H1 (cell line): ENCODE measurements at regions not wholly inside any gene's neighbourhood (a gene's known extent, or its start where the extent isn't known, plus 50 kb on each side); places are given as distances from the start of the nearest gene placed in this dataset.

Experiments
- BRCA1 ChIP-seq: IDR thresholded peaks from 2 replicates; pipeline ENCODE4 v1.6.1; 2012; ENCODE audit warnings: low read depth, low read length, improper control_type of control experiment
- CEBPB ChIP-seq: IDR thresholded peaks from 2 replicates; pipeline ENCODE4 v1.6.1; 2012; ENCODE audit warnings: low read depth, low read length
- CHD2 ChIP-seq: IDR thresholded peaks from 2 replicates; pipeline ENCODE4 v1.6.1; 2012; ENCODE audit warnings: low read length, improper control_type of control experiment
- CTCF ChIP-seq, 3 experiments: IDR thresholded peaks; 1 replicate in 2 of 3; 2 replicates in 1 of 3; pipeline versions ENCODE4 v1.5.1 to v1.6.1; 2011; ENCODE audit warnings: low read length in 3 of 3, mild to moderate bottlenecking in 3 of 3, inconsistent platforms in 2 of 3, low read depth in 1 of 3, moderate library complexity in 1 of 3; ENCODE audit not compliant: insufficient read depth in 1 of 3; ENCODE audit errors: control extremely low read depth in 1 of 3
- EP300 ChIP-seq, 2 experiments: IDR thresholded peaks; 1 replicate in 1 of 2; 2 replicates in 1 of 2; pipeline ENCODE4 v1.6.1; 2011 to 2012; ENCODE audit warnings: low read depth in 2 of 2, low read length in 2 of 2, mild to moderate bottlenecking in 2 of 2, borderline replicate concordance in 1 of 2, inconsistent platforms in 1 of 2, moderate library complexity in 1 of 2
- GABPA ChIP-seq: IDR thresholded peaks from 2 replicates; pipeline ENCODE4 v1.6.1; 2011; ENCODE audit warnings: mild to moderate bottlenecking, low read length, moderate library complexity, borderline replicate concordance; ENCODE audit not compliant: insufficient read depth
- HDAC2 ChIP-seq, 2 experiments: fragments of 300-600 bp in 1 of 2; sonication (generic) in 1 of 2; IDR thresholded peaks; 2 replicates each; pipeline ENCODE4 v1.6.1; 2011 to 2012; ENCODE audit warnings: low read depth in 2 of 2, low read length in 2 of 2, mild to moderate bottlenecking in 2 of 2, moderate library complexity in 2 of 2, borderline replicate concordance in 1 of 2, inconsistent platforms in 1 of 2
- HDAC6 ChIP-seq: IDR thresholded peaks from one replicate; pipeline ENCODE4 v1.7.1; 2012; ENCODE audit warnings: low read depth, mild to moderate bottlenecking, inconsistent platforms, low read length, moderate library complexity
- JUN ChIP-seq: IDR thresholded peaks from 2 replicates; pipeline ENCODE4 v1.6.1; 2011; ENCODE audit warnings: low read depth, mild to moderate bottlenecking, improper control_type of control experiment, low read length
- JUND ChIP-seq: IDR thresholded peaks from 2 replicates; pipeline ENCODE4 v1.6.1; 2011; ENCODE audit warnings: mild to moderate bottlenecking, improper control_type of control experiment, low read length
- PHF8 ChIP-seq: fragments of 200-600 bp; sonication (generic); conservative IDR thresholded peaks from 2 replicates; pipeline ENCODE4 v1.7.1; 2012; ENCODE audit warnings: low read depth, mild to moderate bottlenecking, inconsistent platforms, low read length, moderate library complexity
- POLR2A ChIP-seq, 2 experiments: IDR thresholded peaks; 1 replicate in 1 of 2; 2 replicates in 1 of 2; pipeline ENCODE4 v1.6.1; 2011; ENCODE audit warnings: low read depth in 2 of 2, low read length in 2 of 2, mild to moderate bottlenecking in 2 of 2; ENCODE audit errors: control extremely low read depth in 1 of 2
- SRF ChIP-seq: IDR thresholded peaks from 2 replicates; pipeline ENCODE4 v1.6.1; 2011; ENCODE audit warnings: mild to moderate bottlenecking, low read depth, low read length, moderate library complexity
- TEAD4 ChIP-seq: IDR thresholded peaks from 2 replicates; pipeline ENCODE4 v1.6.1; 2012; ENCODE audit warnings: low read depth, low read length, inconsistent platforms, mixed read lengths

GRCh38 chr12:98022961-98023360 lies 492.4 kb upstream of the TMPO start:
- TF ChIP-seq CHD2 (no peak), SRF (no peak), PHF8 (no peak), HDAC6 (no peak), GABPA (no peak), POLR2A (IDR thresholded peaks at IDR 0.05; ENCODE audit: control extremely low read depth in 1 of 2, low read depth in 2 of 2, low read length in 2 of 2) (no peak), EP300 (IDR thresholded peaks at IDR 0.05; ENCODE audit: borderline replicate concordance in 1 of 2, low read depth in 2 of 2, low read length in 2 of 2) (no peak), BRCA1 (no peak), HDAC2 (IDR thresholded peaks at IDR 0.05; ENCODE audit: borderline replicate concordance in 1 of 2, low read depth in 2 of 2, low read length in 2 of 2) (no peak), CTCF (IDR thresholded peaks at IDR 0.05; ENCODE audit: control extremely low read depth in 1 of 3, insufficient read depth in 1 of 3, low read depth in 1 of 3, low read length in 3 of 3) (no peak), JUN (no peak), JUND (no peak), CEBPB (no peak), TEAD4 (no peak)
